H1 (cell line): ENCODE measurements at regions not wholly inside any gene's neighbourhood (a gene's known extent, or its start where the extent isn't known, plus 50 kb on each side); places are given as distances from the start of the nearest gene placed in this dataset.

Experiments used
- ZNF274 ChIP-seq: IDR thresholded peaks from 2 replicates; pipeline ENCODE4 v1.7.0; 2012; ENCODE audit warnings: low read length, borderline replicate concordance; ENCODE audit errors: extremely low read depth
- TF ChIP-seq, protein P1 (sequence below): IDR thresholded peaks from 2 replicates; pipeline ENCODE4 v1.6.1; 2011; ENCODE audit warnings: low read length, improper control_type of control experiment

DNA sequence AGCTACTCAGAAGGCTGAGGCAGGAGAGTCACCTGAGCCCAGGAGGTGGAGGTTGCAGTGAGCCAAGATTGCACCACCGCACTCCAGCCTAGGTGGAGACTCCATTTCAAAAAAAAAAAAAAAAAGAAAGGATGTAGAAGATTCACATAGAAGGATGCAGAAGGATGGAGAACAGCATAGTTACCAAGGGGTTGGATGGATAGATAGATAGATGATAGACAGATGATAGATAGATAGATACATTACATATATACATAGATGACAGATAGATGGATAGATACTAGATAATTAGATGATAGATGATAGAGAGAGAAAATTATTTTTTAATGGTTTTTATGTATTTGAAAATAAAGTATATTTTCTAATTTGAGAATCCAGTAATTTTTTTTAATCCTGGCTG is 160.7 kb upstream of the ARID1B start:
- TF ChIP-seq ZNF274 = no peak
- TF ChIP-seq, protein P1, sequence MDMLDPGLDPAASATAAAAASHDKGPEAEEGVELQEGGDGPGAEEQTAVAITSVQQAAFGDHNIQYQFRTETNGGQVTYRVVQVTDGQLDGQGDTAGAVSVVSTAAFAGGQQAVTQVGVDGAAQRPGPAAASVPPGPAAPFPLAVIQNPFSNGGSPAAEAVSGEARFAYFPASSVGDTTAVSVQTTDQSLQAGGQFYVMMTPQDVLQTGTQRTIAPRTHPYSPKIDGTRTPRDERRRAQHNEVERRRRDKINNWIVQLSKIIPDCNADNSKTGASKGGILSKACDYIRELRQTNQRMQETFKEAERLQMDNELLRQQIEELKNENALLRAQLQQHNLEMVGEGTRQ = no peak
